Keratinocyte (primary cell): ENCODE measurements at regions not wholly inside any gene's neighbourhood (a gene's known extent, or its start where the extent isn't known, plus 50 kb on each side); places are given as distances from the start of the nearest gene placed in this dataset.

Source experiments
- EZH2 ChIP-seq: IDR thresholded peaks from one replicate; pipeline ENCODE4 v1.6.1; 2012; ENCODE audit warnings: inconsistent platforms, mild to moderate bottlenecking, low read length, moderate library complexity
- TF ChIP-seq, protein P1 (sequence below), 3 experiments: IDR thresholded peaks in 1 of 3; conservative IDR thresholded peaks in 1 of 3; optimal IDR thresholded peaks in 1 of 3; 2 replicates in 2 of 3; 3 replicates in 1 of 3; pipeline versions ENCODE3 to v1.5.1; 2011; ENCODE audit warnings: low read length in 3 of 3, mild to moderate bottlenecking in 3 of 3, moderate library complexity in 2 of 3, control low read depth in 1 of 3, inconsistent platforms in 1 of 3; ENCODE audit not compliant: insufficient read depth in 2 of 3; ENCODE audit errors: extremely low read depth in 1 of 3

- TF ChIP-seq EZH2, result no peak
- TF ChIP-seq, protein P1, sequence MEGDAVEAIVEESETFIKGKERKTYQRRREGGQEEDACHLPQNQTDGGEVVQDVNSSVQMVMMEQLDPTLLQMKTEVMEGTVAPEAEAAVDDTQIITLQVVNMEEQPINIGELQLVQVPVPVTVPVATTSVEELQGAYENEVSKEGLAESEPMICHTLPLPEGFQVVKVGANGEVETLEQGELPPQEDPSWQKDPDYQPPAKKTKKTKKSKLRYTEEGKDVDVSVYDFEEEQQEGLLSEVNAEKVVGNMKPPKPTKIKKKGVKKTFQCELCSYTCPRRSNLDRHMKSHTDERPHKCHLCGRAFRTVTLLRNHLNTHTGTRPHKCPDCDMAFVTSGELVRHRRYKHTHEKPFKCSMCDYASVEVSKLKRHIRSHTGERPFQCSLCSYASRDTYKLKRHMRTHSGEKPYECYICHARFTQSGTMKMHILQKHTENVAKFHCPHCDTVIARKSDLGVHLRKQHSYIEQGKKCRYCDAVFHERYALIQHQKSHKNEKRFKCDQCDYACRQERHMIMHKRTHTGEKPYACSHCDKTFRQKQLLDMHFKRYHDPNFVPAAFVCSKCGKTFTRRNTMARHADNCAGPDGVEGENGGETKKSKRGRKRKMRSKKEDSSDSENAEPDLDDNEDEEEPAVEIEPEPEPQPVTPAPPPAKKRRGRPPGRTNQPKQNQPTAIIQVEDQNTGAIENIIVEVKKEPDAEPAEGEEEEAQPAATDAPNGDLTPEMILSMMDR (optimal IDR thresholded peaks at IDR 0.05 in 1 of 3, IDR thresholded peaks at IDR 0.05 in 1 of 3, conservative IDR thresholded peaks at IDR 0.05 in 1 of 3; ENCODE audit: extremely low read depth in 1 of 3, insufficient read depth in 2 of 3, low read length in 3 of 3), result no peak
Observed at GRCh38 chr10:128314686-128315085, 188.5 kb upstream of the MKI67 start.
